GM18498 (cell line): ENCODE measurements at regions not wholly inside any gene's neighbourhood (a gene's known extent, or its start where the extent isn't known, plus 50 kb on each side); places are given as distances from the start of the nearest gene placed in this dataset.
A peak's percentile ranks its signal among the peaks of the same experiment; 100 is the strongest.

ENCODE experiments used
- ATAC-seq: cut with Tn5 transposase; IDR thresholded peaks from one replicate; pipeline ENCODE4 v1.9.1; 2021; ENCODE audit warnings: mild to moderate bottlenecking, moderate library complexity; ENCODE audit not compliant: unreplicated experiment

- no peak for ATAC-seq
These were observed 83.9 kb upstream of the CDIN1 start for GRCh38 chr15:36495456-36495991.

- ATAC-seq, result no peak
These were observed 81.5 kb upstream of the CDIN1 start for GRCh38 chr15:36497901-36498300.

GRCh38 chr15:36498401-36498800 is 81.0 kb upstream of the CDIN1 start:
- ATAC-seq, result no peak

- no peak for ATAC-seq
These were observed 80.5 kb upstream of the CDIN1 start for GRCh38 chr15:36498916-36499315.

GRCh38 chr15:36499412-36500389 is 79.7 kb upstream of the CDIN1 start:
- ATAC-seq, result no peak

GRCh38 chr15:36501063-36501678 is 78.3 kb upstream of the CDIN1 start:
- peak; percentile 85 for ATAC-seq

GRCh38 chr15:36502509-36502908 is 76.9 kb upstream of the CDIN1 start:
- no peak for ATAC-seq

- no peak for ATAC-seq
These were observed 72.6 kb upstream of the CDIN1 start for GRCh38 chr15:36506733-36507356.

GRCh38 chr15:36507458-36507857 is 72.0 kb upstream of the CDIN1 start:
- ATAC-seq, result no peak

GRCh38 chr15:36511594-36511993 is 67.8 kb upstream of the CDIN1 start:
- ATAC-seq, result no peak

- ATAC-seq, result no peak
These were observed 61.7 kb upstream of the CDIN1 start for GRCh38 chr15:36517758-36518157.

- no peak for ATAC-seq
These were observed 60.4 kb upstream of the CDIN1 start for GRCh38 chr15:36519067-36519466.

GRCh38 chr15:36525430-36525829 is 54.0 kb upstream of the CDIN1 start:
- ATAC-seq, result no peak

- no peak for ATAC-seq
These were observed 51.9 kb upstream of the CDIN1 start for GRCh38 chr15:36527235-36528162.

GRCh38 chr15:36529296-36530011 is 50.0 kb upstream of the CDIN1 start:
- ATAC-seq, result peak; percentile 78
